CD4-positive, alpha-beta T cell (primary cell): ENCODE measurements at regions not wholly inside any gene's neighbourhood (a gene's known extent, or its start where the extent isn't known, plus 50 kb on each side); places are given as distances from the start of the nearest gene placed in this dataset.

Experiments used
- ATAC-seq: fragments of 200-7000 bp; cut with Tn5 transposase; one replicate; pipeline ENCODE4 v1.10.0; 2022; ENCODE audit warnings: mild to moderate bottlenecking; ENCODE audit not compliant: poor library complexity
- CTCF ChIA-PET: fragments of 350-600 bp; sonication (Branson Sonifier 250); formaldehyde crosslinking; loops from one replicate; lab custom pipeline; 2021; ENCODE audit warnings: antibody characterized with exemption, inconsistent platforms; lab: Charles Lee
- POLR2A ChIA-PET: fragments of 350-600 bp; sonication (Branson Sonifier 250); formaldehyde crosslinking; loops from one replicate; lab custom pipeline; 2021; ENCODE audit warnings: antibody characterized with exemption, inconsistent platforms; lab: Charles Lee
- DNase-seq, 14 experiments: peaks; one replicate each; pipeline ENCODE4 v3.0.0-alpha.2; 2013 to 2020; ENCODE audit warnings: mixed read lengths in 2 of 14
- H3K27ac ChIP-seq, 2 donors: one replicate each; pipeline versions ENCODE4 v1.5.1 to v1.7.0; 2013; ENCODE audit warnings: low read length in 2 of 2, low read depth in 1 of 2, mild to moderate bottlenecking in 1 of 2
- H3K27me3 ChIP-seq, 2 experiments: 1 replicate in 1 of 2; 2 replicates in 1 of 2; pipeline versions ENCODE4 v1.6.1 to v1.7.0; 2013; ENCODE audit warnings: low read length in 2 of 2, control low read depth in 1 of 2, mild to moderate bottlenecking in 1 of 2, moderate library complexity in 1 of 2; ENCODE audit not compliant: insufficient read depth in 2 of 2, control insufficient read depth in 1 of 2
- H3K36me3 ChIP-seq: one replicate; pipeline ENCODE4 v1.6.1; 2013; ENCODE audit warnings: low read length, control low read depth; ENCODE audit not compliant: insufficient read depth
- H3K4me1 ChIP-seq: one replicate; pipeline ENCODE4 v1.6.1; 2013; ENCODE audit warnings: low read length, control low read depth; ENCODE audit not compliant: insufficient read depth
- H3K4me3 ChIP-seq: one replicate; pipeline ENCODE4 v1.5.1; 2013; ENCODE audit warnings: mild to moderate bottlenecking, low read length, moderate library complexity
- H3K9me3 ChIP-seq, 2 experiments: 1 replicate in 1 of 2; 2 replicates in 1 of 2; pipeline versions ENCODE4 v1.6.1 to v1.7.0; 2013; ENCODE audit warnings: low read length in 2 of 2, mild to moderate bottlenecking in 2 of 2, control low read depth in 1 of 2, moderate library complexity in 1 of 2; ENCODE audit not compliant: control insufficient read depth in 1 of 2, insufficient read depth in 1 of 2
- H3K27ac Mint-ChIP-seq: one replicate; pipeline ENCODE4 v1.8.0; 2020; ENCODE audit warnings: mixed read lengths
- H3K27me3 Mint-ChIP-seq: one replicate; pipeline ENCODE4 v1.8.0; 2021; ENCODE audit warnings: mixed read lengths
- H3K36me3 Mint-ChIP-seq: one replicate; pipeline ENCODE4 v1.8.0; 2021; ENCODE audit warnings: low read depth, mixed read lengths
- H3K4me1 Mint-ChIP-seq: one replicate; pipeline ENCODE4 v1.8.0; 2021; ENCODE audit warnings: low read depth, mixed read lengths
- H3K4me3 Mint-ChIP-seq: one replicate; pipeline ENCODE4 v1.8.0; 2020; ENCODE audit warnings: mild to moderate bottlenecking, mixed read lengths
- H3K9me3 Mint-ChIP-seq: one replicate; pipeline ENCODE4 v1.8.0; 2020; ENCODE audit warnings: mixed read lengths
- CTCF ChIP-seq: fragments of 200-600 bp; IDR thresholded peaks from one replicate; pipeline ENCODE4 v1.8.0; 2022; ENCODE audit warnings: antibody characterized with exemption, mild to moderate bottlenecking
- intact Hi-C, 2 experiments: fragments of 100-400 bp; cut with DNase I in 1 of 2; cut with micrococcal nuclease in 1 of 2; formaldehyde crosslinking; loops; one replicate each; pipeline versions ENCODE4 v1.15.1 to v1.9.0; 2023 to 2025; cut with DNase I, micrococcal nuclease

GRCh38 chr15:62394079-62394478 is 229.0 kb upstream of the C2CD4B start:
- Mint-ChIP-seq H3K9me3 (no peaks in the 10 kb centered on the region), H3K4me3 (no peak overlapping the region), H3K36me3 (no peaks in the 10 kb centered on the region), H3K27ac (no peak overlapping the region), H3K4me1 (peaks cover 16% of the 10 kb centered on the region), H3K27me3 (peaks cover 48% of the 10 kb centered on the region)
- no peak for TF ChIP-seq CTCF
- Histone ChIP-seq H3K9me3 (peaks cover 0 to 5% of the 10 kb centered on the region in 2 experiments), H3K4me3 (no peak overlapping the region), H3K36me3 (no peaks in the 10 kb centered on the region), H3K4me1 (peaks cover 21% of the 10 kb centered on the region), H3K27ac (no peak overlapping the region), H3K27me3 (peaks cover 20 to 36% of the 10 kb centered on the region in 2 experiments)
- intact Hi-C loops: no loop called here
- CTCF ChIA-PET: no interaction called here
- no peak for DNase-seq
- ATAC-seq: no peak
- POLR2A ChIA-PET: no interaction called here

DNA sequence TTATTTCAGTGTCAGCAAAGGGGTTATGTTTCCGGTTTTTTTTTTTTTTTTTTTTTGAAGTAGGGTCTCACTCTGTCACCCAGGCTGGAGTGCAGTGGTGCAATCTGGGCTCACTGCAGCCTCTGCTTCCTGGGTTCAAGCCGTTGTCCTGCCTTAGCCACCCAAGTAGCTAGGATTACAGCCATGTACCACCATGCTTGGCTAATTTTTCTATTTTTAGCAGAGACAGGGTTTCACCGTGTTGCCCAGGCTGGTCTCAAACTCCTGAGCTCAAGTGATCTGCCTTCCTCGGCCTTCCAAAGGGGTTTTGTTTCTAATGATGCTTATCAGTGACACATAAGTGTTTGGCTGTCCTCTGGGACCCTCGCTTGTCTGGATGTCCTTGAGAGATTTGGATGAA is 235.7 kb upstream of the C2CD4B start:
- H3K4me1 ChIP-seq: no peaks in the 10 kb centered on the region
- no peak for TF ChIP-seq CTCF
- no peak overlapping the region for H3K4me3 ChIP-seq
- no peak overlapping the region for H3K4me3 Mint-ChIP-seq
- CTCF ChIA-PET: no interaction called here
- ATAC-seq (no peak), DNase-seq (no peak)
- no peaks in the 10 kb centered on the region for H3K4me1 Mint-ChIP-seq
- no peak overlapping the region for H3K27ac ChIP-seq
- no peaks in the 10 kb centered on the region for H3K36me3 Mint-ChIP-seq
- POLR2A ChIA-PET: no interaction called here
- intact Hi-C loops: no loop called here
- H3K36me3 ChIP-seq: no peaks in the 10 kb centered on the region
- H3K9me3 Mint-ChIP-seq: peaks cover 8% of the 10 kb centered on the region
- H3K9me3 ChIP-seq: peaks cover 6 to 7% of the 10 kb centered on the region in 2 experiments
- peaks cover 63% of the 10 kb centered on the region for H3K27me3 Mint-ChIP-seq
- no peak overlapping the region for H3K27ac Mint-ChIP-seq
- H3K27me3 ChIP-seq: peaks cover 12 to 13% of the 10 kb centered on the region in 2 experiments

DNA sequence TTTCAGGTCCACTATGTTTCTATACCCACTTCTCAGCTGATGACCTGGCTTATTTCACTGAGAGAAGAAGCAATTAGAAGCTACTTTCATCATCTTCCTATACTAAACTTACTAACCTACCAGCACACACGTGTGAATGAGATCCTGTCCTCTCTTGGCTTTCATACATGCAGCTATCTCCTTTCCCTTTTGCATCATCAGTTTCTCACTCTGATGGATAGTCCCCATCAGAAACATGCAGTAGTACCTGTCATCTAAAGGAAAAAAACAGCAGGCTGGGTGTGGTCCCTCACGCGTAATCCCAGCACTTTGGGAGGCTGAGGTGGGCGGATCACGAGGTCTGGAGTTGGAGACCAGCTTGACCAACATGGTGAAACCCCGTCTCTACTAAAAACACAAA is 237.6 kb upstream of the C2CD4B start:
- DNase-seq (no peak), ATAC-seq (no peak)
- Histone ChIP-seq H3K4me1 (no peaks in the 10 kb centered on the region), H3K36me3 (no peaks in the 10 kb centered on the region), H3K4me3 (no peak overlapping the region), H3K27ac (no peak overlapping the region), H3K27me3 (peaks cover 7 to 11% of the 10 kb centered on the region in 2 experiments), H3K9me3 (peaks cover 6 to 7% of the 10 kb centered on the region in 2 experiments)
- intact Hi-C loops: no loop called here
- H3K27me3 Mint-ChIP-seq: peaks cover 73% of the 10 kb centered on the region
- no peaks in the 10 kb centered on the region for H3K4me1 Mint-ChIP-seq
- no peak overlapping the region for H3K4me3 Mint-ChIP-seq
- H3K27ac Mint-ChIP-seq: no peak overlapping the region
- TF ChIP-seq CTCF: no peak
- ChIA-PET POLR2A (no interaction called here), CTCF (interaction anchor here (0.6 kb wide), 1 partner anchor 112 kb away, joined by 3 read pairs; no protein-coding TSS in a partner anchor)
- peaks cover 8% of the 10 kb centered on the region for H3K9me3 Mint-ChIP-seq
- H3K36me3 Mint-ChIP-seq: no peaks in the 10 kb centered on the region
